ENCODE measurements at regions not wholly inside any gene's neighbourhood (a gene's known extent, or its start where the extent isn't known, plus 50 kb on each side); places are given as distances from the start of the nearest gene placed in this dataset.

- no peak for ATAC-seq
- no peak for TF ChIP-seq ZFP30 (CRISPR knock-in tag; IDR thresholded peaks at IDR 0.05)
- TF ChIP-seq CSDC2 (CRISPR knock-in tag; IDR thresholded peaks at IDR 0.05) = no peak
- TF ChIP-seq PPARA (CRISPR knock-in tag; IDR thresholded peaks at IDR 0.05; ENCODE audit: borderline replicate concordance) = no peak
- TF ChIP-seq TSHZ2 (CRISPR knock-in tag; IDR thresholded peaks at IDR 0.05) = no peak
- no peak for TF ChIP-seq CSRNP3 (CRISPR knock-in tag; IDR thresholded peaks at IDR 0.05)
Observed at GRCh38 chr5:123827811-123828210, 315.8 kb downstream of the CSNK1G3 start.

- TF ChIP-seq CSRNP3 (CRISPR knock-in tag; IDR thresholded peaks at IDR 0.05) = no peak
- TF ChIP-seq TSHZ2 (CRISPR knock-in tag; IDR thresholded peaks at IDR 0.05) = no peak
- no peak for TF ChIP-seq TOX (CRISPR knock-in tag; IDR thresholded peaks at IDR 0.05; ENCODE audit: borderline replicate concordance)
- TF ChIP-seq TCF4 (CRISPR knock-in tag; IDR thresholded peaks at IDR 0.05; ENCODE audit: borderline replicate concordance) = no peak
- TF ChIP-seq ZFP30 (CRISPR knock-in tag; IDR thresholded peaks at IDR 0.05) = no peak
- no peak for TF ChIP-seq CREB5 (CRISPR knock-in tag; IDR thresholded peaks at IDR 0.05; ENCODE audit: low read depth)
- TF ChIP-seq OSR1 (CRISPR knock-in tag; IDR thresholded peaks at IDR 0.05) = no peak
- no peak for TF ChIP-seq ESRRG (CRISPR knock-in tag; IDR thresholded peaks at IDR 0.05)
- TF ChIP-seq PPARA (CRISPR knock-in tag; IDR thresholded peaks at IDR 0.05; ENCODE audit: borderline replicate concordance) = no peak
- no peak for TF ChIP-seq ZFP3 (CRISPR knock-in tag; IDR thresholded peaks at IDR 0.05)
- peak; percentile 38 for ATAC-seq
Observed at GRCh38 chr5:123819833-123820232, 307.9 kb downstream of the CSNK1G3 start.

GRCh38 chr5:123819386-123819785 lies 307.4 kb downstream of the CSNK1G3 start:
- TF ChIP-seq ZFP3 (CRISPR knock-in tag; IDR thresholded peaks at IDR 0.05) (no peak), ZNF8 (CRISPR knock-in tag; IDR thresholded peaks at IDR 0.05) (no peak), POU6F1 (CRISPR knock-in tag; IDR thresholded peaks at IDR 0.05; ENCODE audit: borderline replicate concordance, low read depth) (no peak), BACH2 (CRISPR knock-in tag; IDR thresholded peaks at IDR 0.05; ENCODE audit: borderline replicate concordance) (no peak), TOX (CRISPR knock-in tag; IDR thresholded peaks at IDR 0.05; ENCODE audit: borderline replicate concordance) (no peak), CSDC2 (CRISPR knock-in tag; IDR thresholded peaks at IDR 0.05) (no peak), CSRNP3 (CRISPR knock-in tag; IDR thresholded peaks at IDR 0.05) (no peak), TSHZ2 (CRISPR knock-in tag; IDR thresholded peaks at IDR 0.05) (no peak), ISL1 (CRISPR knock-in tag; IDR thresholded peaks at IDR 0.05) (no peak), ZC3H10 (CRISPR knock-in tag; IDR thresholded peaks at IDR 0.05) (no peak), ESRRG (CRISPR knock-in tag; IDR thresholded peaks at IDR 0.05) (no peak), ZFP30 (CRISPR knock-in tag; IDR thresholded peaks at IDR 0.05) (no peak), GLIS3 (CRISPR knock-in tag; IDR thresholded peaks at IDR 0.05) (no peak), TCF4 (CRISPR knock-in tag; IDR thresholded peaks at IDR 0.05; ENCODE audit: borderline replicate concordance) (no peak), ARNTL (CRISPR knock-in tag; IDR thresholded peaks at IDR 0.05; ENCODE audit: borderline replicate concordance, low read depth) (no peak), OSR1 (CRISPR knock-in tag; IDR thresholded peaks at IDR 0.05) (no peak), ZNF565 (CRISPR knock-in tag; conservative IDR thresholded peaks at IDR 0.05; ENCODE audit: low read depth) (no peak), PPARA (CRISPR knock-in tag; IDR thresholded peaks at IDR 0.05; ENCODE audit: borderline replicate concordance) (no peak), SNAI2 (CRISPR knock-in tag; IDR thresholded peaks at IDR 0.05) (no peak)
- no peak for ATAC-seq
